Esophagus squamous epithelium (tissue), 5 donors: ENCODE measurements at regions not wholly inside any gene's neighbourhood (a gene's known extent, or its start where the extent isn't known, plus 50 kb on each side); places are given as distances from the start of the nearest gene placed in this dataset.

ENCODE experiments used
- DNase-seq: peaks from one replicate; lab custom pipeline; 2025; lab: John Stamatoyannopoulos, UW
- H3K27ac ChIP-seq, 4 donors: fragments of 200-600 bp; sonication (generic); one replicate each; pipeline ENCODE4 v1.5.1; 2016 to 2019; ENCODE audit warnings: mild to moderate bottlenecking in 1 of 4
- H3K27me3 ChIP-seq, 4 donors: fragments of 200-600 bp; sonication (generic); 1 replicate in 3 of 4; 2 replicates in 1 of 4; pipeline versions ENCODE4 v1.5.1 to v1.6.0; 2017 to 2021; ENCODE audit warnings: antibody characterized with exemption in 1 of 4
- H3K36me3 ChIP-seq, 3 donors: fragments of 200-600 bp; sonication (generic); one replicate each; pipeline ENCODE4 v1.5.1; 2016 to 2019
- H3K4me1 ChIP-seq, 3 donors: fragments of 200-600 bp; sonication (generic); one replicate each; pipeline ENCODE4 v1.5.1; 2017 to 2019
- H3K4me3 ChIP-seq, 4 donors: fragments of 200-600 bp; sonication (generic); 1 replicate in 3 of 4; 2 replicates in 1 of 4; pipeline ENCODE4 v1.5.1; 2016 to 2019; ENCODE audit warnings: mild to moderate bottlenecking in 2 of 4, moderate library complexity in 1 of 4
- H3K9me3 ChIP-seq, 3 donors: fragments of 200-600 bp; sonication (generic); one replicate each; pipeline ENCODE4 v1.5.1; 2016 to 2019
- POLR2A ChIP-seq, 4 donors: fragments of 450-650 bp; IDR thresholded peaks; one replicate each; pipeline ENCODE4 v1.6.1; 2017; ENCODE audit warnings: antibody characterized with exemption in 4 of 4, mild to moderate bottlenecking in 4 of 4, moderate library complexity in 3 of 4
- WGBS, 2 donors: methylation state at CpG; one replicate each; pipeline ENCODE4 v1.1.5; 2018; 5-methylcytosine and 5-hydroxymethylcytosine counted together
- intact Hi-C: fragments of 100-400 bp; cut with DNase I; formaldehyde crosslinking; loops from one replicate; pipeline ENCODE4 v1.15.0; 2022
- TF ChIP-seq, protein P1 (sequence below), 6 experiments: fragments of 450-650 bp in 4 of 6; fragments of 200-600 bp in 2 of 6; sonication (generic) in 2 of 6; IDR thresholded peaks; one replicate each; pipeline ENCODE4 v1.5.1; 2016 to 2019; ENCODE audit warnings: antibody characterized with exemption in 6 of 6, mild to moderate bottlenecking in 4 of 6, moderate library complexity in 4 of 6
- donor health status: DM: yes; HTN: yes; CAD: no.

DNA sequence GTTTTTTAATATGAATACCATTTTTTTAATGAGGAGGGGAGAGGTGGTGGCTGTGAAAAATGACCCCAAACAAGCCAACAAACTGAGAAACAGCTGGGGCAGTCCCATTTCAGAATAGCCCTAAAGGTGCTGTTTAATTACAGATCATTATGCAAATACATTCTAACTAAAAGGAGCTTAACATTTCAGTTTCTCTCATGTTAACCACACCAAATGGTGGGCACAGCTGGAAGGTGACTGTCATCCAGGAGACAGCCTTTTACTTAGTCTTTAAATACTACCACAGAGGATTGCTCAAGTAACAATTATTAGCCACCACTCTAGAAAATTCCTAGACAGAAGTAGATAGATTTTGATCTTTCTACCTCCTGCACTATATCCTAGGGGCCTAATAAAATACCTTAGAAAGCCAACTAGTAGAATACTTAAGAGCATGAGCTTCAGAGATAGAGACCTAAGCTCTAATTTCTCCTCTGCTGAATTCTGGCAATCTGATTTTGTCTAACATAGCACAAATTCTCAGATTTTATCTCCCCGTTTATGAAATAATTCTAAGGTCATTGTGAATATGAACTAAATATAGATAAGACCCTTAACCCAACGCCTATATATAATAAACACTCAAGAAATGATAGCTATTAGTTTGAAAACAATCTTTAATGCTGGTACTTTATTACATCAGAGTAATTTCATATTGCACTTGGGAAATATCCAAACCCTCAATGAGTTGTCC, 615.1 kb upstream of the NRSN1 start:
- Histone ChIP-seq H3K9me3 (no peaks in the 10 kb centered on the region), H3K27me3 (no peaks in the 10 kb centered on the region), H3K27ac (no peak overlapping the region), H3K4me1 (no peaks in the 10 kb centered on the region), H3K36me3 (no peaks in the 10 kb centered on the region), H3K4me3 (no peak overlapping the region)
- TF ChIP-seq POLR2A (IDR thresholded peaks at IDR 0.05), result no peak
- TF ChIP-seq, protein P1, sequence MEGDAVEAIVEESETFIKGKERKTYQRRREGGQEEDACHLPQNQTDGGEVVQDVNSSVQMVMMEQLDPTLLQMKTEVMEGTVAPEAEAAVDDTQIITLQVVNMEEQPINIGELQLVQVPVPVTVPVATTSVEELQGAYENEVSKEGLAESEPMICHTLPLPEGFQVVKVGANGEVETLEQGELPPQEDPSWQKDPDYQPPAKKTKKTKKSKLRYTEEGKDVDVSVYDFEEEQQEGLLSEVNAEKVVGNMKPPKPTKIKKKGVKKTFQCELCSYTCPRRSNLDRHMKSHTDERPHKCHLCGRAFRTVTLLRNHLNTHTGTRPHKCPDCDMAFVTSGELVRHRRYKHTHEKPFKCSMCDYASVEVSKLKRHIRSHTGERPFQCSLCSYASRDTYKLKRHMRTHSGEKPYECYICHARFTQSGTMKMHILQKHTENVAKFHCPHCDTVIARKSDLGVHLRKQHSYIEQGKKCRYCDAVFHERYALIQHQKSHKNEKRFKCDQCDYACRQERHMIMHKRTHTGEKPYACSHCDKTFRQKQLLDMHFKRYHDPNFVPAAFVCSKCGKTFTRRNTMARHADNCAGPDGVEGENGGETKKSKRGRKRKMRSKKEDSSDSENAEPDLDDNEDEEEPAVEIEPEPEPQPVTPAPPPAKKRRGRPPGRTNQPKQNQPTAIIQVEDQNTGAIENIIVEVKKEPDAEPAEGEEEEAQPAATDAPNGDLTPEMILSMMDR (IDR thresholded peaks at IDR 0.05), result no peak
- WGBS, 2 donors, result 48 to 54% methylated on average over 2 of the region's 2 CpGs
- intact Hi-C loops, result no loop called here
- DNase-seq, result no peak

DNA sequence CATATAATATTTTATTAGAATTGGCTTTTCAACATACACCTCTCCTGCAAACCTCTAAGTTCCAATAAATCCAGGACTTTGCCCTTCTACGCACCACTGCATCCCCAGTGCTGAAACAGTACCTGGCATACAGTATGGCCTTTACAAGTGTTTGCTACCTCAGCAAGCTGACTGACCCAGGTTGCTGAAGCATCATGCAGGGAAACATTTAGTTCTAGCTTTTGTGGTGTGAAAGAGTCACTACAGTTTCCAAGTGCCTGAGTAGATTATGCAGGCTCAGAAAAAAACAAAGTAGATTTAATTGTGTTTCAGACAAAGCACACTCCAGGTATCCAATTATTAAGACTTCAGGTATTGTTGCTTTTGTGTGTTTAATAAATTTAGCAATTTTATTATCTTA, 614.2 kb upstream of the NRSN1 start:
- Histone ChIP-seq H3K27ac (no peak overlapping the region), H3K4me3 (no peak overlapping the region), H3K4me1 (no peaks in the 10 kb centered on the region), H3K27me3 (no peaks in the 10 kb centered on the region), H3K9me3 (no peaks in the 10 kb centered on the region), H3K36me3 (no peaks in the 10 kb centered on the region)
- DNase-seq, result no peak
- WGBS, 2 donors, result 100% methylated on average over 1 of the region's 1 CpG
- TF ChIP-seq POLR2A (IDR thresholded peaks at IDR 0.05), result no peak
- TF ChIP-seq, protein P1 (IDR thresholded peaks at IDR 0.05), result no peak
- intact Hi-C loops, result no loop called here

DNA sequence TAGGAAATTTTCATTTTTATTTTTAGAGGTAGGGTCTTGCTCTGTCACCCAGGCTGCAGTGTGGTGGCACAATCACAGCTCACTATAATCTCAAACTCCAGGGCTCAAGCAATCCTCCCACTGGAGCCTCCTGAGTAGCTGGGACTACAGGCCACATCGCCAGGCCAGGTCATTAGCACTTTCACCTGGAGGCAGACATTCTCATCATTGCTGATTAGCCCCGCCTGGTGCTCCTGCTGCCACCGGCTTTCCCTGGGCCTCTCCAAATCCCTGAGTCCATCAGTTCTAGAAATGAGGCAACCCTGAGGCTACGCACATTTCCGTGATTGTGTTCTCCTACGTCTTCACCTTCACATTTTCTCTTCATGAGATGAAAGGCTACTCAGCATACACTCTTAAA, 607.7 kb upstream of the NRSN1 start:
- no peak for DNase-seq
- intact Hi-C loops, result no loop called here
- H3K27me3 ChIP-seq, result no peaks in the 10 kb centered on the region
- H3K27ac ChIP-seq, result no peak overlapping the region
- TF ChIP-seq POLR2A (IDR thresholded peaks at IDR 0.05), result no peak
- TF ChIP-seq, protein P1 (IDR thresholded peaks at IDR 0.05), result no peak
- H3K9me3 ChIP-seq, result no peaks in the 10 kb centered on the region
- H3K36me3 ChIP-seq, result no peaks in the 10 kb centered on the region
- 76 to 80% methylated on average over 6 of the region's 6 CpGs for WGBS, 2 donors
- H3K4me1 ChIP-seq, result no peaks in the 10 kb centered on the region
- H3K4me3 ChIP-seq, result no peak overlapping the region

DNA sequence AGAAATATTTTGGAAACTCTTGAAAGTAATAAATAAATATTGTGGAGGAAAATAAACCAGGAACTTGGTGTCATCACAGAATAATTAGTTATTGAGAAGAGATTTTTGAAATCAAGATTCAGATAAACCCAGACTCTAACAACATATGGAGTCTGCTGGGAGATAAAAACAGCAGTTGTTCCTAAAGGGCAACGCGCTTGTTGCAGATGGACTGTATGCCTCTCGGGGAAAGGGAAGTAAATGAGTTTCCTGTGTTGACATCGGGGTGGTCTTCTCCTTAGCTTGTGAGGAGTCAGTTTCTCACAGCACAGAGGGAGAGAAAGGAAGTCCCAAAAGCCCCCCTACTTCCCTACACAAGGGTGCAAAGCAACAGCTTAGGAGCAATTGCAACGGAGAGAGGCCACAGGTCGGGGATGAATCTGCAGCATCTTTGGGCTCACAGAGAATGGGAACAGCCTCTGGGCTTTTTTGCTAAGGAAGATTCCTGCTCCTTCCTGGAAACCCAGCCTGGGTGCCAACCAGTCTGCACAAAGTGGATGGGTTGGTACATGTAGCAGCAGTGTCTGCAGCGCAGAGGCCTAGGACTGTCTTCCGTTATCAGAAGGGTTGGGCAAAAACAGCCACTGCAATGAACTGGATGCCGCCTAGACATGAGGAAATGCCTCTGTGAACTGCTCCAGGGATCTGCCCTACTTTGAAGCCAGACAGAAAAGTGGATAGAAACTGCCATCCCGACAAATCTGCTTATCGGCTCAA, 603.0 kb upstream of the NRSN1 start:
- intact Hi-C loops, result no loop called here
- DNase-seq, result no peak

More for the DNA sequence above, 603.0 kb upstream of the NRSN1 start:
- TF ChIP-seq POLR2A (IDR thresholded peaks at IDR 0.05), result no peak
- TF ChIP-seq, protein P1 (IDR thresholded peaks at IDR 0.05), result no peak
- H3K27me3 ChIP-seq, result no peaks in the 10 kb centered on the region
- no peak overlapping the region for H3K27ac ChIP-seq
- H3K4me1 ChIP-seq, result no peaks in the 10 kb centered on the region
- H3K36me3 ChIP-seq, result no peaks in the 10 kb centered on the region
- no peaks in the 10 kb centered on the region for H3K9me3 ChIP-seq
- no peak overlapping the region for H3K4me3 ChIP-seq
- WGBS, 2 donors, result 48 to 50% methylated on average over 11 of the region's 11 CpGs
